Hematopoietic multipotent progenitor cell treated with erythropoietin and hydrocortisone succinate and interleukin-3 and kit ligand, for 8 days (in vitro differentiated cells): ENCODE measurements at regions not wholly inside any gene's neighbourhood (a gene's known extent, or its start where the extent isn't known, plus 50 kb on each side); places are given as distances from the start of the nearest gene placed in this dataset.

ENCODE experiments used
- DNase-seq: peaks from one replicate; pipeline ENCODE4 v3.0.0-alpha.2; 2015

DNA sequence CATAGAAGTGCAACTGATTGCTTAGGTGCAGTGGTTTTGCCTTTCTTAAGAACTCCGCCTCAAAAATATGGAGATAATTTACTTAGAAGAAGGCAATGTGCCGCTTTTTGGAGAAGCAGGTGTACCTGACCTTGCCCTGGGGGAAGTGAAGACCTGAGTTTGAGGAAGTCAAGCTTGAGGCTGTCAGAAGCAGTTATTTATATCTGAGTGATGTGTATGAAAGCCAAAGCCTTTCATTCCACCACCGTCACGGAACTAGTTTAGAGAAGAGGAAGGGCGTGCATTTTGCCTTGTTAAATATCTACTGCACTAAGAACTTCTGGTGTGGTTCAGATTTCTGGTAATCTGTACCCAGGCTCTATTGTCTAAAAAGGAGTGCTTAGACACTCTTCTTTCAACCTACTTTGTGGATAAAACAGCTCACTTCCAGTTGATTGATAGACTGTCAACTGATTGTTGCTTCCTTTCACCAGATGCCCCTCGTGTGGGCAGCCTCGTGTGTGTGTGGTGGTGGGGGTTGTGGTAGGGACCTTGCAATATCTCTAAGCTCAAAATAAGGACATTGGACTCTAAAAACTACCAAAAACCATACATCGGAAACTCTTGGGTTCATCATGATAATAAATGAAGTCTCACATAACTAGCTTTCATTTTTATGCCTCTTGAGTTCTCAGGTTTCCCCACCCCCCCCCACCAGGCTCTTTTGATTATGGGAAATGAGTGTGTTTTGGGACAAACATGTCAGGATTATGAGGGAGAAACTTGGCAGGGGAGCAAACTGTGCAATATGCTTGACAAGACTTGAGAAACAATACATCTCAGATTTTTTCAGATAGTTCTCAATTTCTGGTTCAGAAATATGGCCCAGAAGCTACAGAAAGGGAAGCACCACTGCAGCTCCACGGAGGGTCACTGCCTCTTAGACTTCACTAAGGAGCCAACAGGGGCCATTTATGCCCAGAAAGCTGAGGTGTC lies 78.6 kb downstream of the ARF6 start:
- peak; percentile 56 for DNase-seq

DNA sequence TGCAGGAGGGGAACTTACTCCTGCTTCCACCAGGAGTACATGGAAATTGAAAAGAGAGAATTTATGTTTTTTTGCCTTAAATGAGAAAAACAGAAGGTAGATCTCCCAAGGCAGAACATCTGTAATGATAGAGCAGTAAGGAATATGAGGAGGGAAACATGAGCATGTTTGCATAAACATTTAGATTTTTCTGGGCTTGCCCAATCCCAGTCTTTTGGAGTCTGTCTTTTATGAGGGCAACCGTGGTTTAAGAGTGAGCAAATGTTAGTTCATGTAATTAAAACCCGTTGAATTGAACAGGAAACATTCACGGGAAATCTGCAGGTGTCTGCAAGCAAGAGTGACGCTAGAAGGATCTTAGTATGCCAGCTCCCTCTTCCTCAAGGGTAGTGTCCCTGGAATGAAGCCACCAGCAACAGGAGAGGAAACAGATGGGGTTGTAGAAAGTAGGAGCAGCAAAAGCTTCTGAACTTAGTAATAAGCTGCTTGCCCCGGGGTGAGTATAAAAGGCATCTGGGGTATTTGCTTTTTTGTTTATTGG lies 79.3 kb downstream of the ARF6 start:
- DNase-seq = no peak

DNA sequence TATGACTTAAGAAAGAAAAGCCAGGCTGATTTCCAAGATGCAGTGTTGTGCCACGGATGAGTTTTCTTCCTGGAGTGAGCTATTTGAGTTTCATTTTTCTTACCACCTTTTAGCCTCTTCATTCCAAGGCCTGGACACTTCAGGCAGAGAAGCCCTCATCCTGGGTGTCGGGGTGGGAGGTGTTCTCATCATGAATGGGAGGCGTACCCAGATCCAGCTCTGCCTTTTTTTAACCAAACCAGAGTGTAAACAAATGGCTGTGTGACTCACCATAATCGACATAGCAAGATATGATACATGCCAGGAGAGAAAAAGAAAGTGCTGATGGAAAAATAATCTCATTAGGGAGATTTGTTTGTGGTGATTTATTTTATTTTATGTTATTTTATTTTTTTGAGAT lies 79.9 kb downstream of the ARF6 start:
- peak; percentile 44 for DNase-seq

DNA sequence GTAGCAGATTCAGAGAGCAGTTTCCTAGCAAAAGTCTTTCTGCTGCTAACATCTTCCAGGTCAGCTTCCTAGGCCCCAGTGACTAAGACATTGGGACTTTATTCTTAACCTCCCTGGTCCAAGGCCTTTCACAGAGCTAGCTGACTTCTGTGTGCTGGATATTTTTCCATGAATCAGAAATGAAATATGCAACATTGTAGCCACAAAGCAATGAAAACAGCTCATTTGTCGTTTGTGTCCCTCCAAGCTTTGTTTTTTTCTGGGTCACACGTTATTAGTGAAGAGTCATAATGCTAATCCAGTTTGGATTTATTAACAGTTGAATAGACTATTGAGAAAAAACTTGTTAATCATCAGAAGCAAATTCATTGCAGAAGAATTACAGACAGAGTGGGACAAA lies 82.4 kb downstream of the ARF6 start:
- no peak for DNase-seq

DNA sequence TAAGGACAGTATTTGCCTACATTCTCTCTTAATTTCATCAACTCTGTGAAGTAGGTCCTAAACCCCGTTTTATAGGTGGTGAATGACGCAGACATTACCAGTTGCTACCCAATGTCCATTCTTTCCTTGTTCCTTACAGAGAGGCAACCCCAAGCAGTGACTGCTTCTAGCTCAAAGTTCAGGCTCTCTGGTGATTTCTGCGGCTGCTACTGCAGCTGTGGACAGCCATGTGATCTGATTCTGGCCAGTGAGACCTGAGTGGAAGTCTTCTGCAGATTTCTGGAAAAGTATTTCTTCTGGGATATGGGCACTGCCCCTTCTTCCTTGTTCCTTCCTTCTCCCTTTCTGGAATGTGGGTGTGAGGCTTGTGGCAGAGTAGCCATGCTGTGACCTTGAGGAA lies 82.9 kb downstream of the ARF6 start:
- no peak for DNase-seq

DNA sequence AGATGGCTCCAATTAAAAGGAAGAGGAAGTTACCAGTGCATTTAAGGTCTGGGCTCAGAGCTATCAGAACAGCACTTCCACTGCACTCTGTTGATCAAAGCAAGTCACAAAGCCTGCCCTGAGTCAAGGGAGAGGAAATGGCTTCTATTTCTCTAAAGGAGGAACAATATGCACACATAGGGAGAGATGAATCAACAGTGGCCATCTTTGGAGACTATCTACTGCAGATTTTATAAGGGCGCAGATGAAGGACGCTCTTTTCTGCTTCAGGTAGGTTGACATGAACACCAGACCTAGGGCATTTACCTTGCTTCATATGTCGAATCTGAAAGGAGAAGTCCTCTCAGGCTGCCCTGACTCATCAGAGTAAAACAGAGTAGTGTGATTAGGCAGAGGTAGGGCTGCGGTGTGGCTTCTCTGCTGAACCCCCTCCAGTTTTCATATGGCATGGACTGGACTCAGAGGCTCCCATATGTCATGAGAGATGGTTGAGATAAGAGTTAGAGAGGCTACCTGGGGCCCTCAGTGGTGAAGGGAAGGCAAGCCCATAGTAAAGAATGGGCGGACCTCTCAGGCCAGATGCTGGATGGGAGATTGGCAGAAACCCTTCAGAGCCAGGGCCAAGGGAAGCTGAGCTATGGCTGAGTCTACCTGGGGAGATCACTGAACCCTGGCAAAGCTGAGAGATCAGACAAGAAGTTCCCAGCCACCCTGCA lies 84.4 kb downstream of the ARF6 start:
- DNase-seq = no peak

DNA sequence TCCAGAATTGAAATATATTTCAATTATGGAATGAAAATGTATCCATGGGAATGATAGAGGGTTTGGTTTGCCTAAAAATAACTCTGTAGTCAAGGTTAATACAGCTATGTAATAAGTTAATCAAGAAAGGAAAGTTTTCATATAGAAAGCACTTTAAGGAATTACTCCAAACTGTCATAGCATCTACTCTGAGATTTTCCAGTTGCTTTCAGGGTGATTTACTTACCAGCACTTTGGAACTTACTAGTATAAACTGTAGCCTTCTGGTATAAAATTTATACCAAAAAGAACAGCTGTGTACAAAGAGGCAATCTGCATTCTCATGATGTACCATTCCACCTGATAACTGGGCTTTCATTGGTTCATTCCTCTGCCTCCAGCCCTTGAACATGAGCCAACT lies 87.1 kb downstream of the ARF6 start:
- DNase-seq = no peak

DNA sequence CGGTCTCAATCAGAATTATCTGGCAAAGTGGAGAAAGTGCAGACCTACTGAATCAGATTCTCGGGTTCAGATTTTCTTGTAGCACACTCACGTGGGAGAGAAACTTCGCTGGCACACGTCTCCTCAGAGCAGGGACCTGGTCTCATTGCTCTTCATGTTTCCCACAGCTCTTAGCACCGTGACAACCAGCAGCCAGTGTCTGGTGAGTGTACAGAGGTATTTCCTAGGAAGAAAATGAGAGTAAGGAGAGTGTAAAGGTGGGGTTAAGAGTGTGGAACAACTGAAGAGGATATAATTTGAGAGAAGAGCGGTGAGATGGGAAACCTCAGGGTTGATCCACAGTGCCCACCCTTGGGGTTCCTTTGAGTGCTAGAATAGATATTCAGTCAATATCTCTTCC lies 89.2 kb downstream of the ARF6 start:
- no peak for DNase-seq

DNA sequence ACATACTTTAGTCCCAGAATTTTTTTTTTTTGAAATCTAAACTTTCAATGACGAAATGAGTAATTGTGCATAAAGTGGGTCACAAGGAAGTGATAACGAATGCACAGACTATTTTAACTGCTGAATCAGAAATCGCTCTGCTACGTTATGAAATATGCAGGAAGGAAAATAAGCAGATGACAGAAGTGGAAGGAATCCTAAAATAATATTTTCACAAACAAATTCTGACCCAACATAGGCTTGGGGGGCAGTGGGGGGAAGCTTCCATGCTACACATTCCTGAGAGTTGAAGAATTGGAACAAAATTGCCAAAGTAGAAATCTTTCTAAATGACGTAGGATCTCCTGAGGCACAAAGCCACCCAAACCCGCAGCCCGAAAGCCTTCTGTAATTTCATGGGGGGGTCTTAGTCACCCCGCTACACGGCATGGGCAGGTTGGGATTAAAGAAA lies 89.6 kb downstream of the ARF6 start:
- DNase-seq = no peak

DNA sequence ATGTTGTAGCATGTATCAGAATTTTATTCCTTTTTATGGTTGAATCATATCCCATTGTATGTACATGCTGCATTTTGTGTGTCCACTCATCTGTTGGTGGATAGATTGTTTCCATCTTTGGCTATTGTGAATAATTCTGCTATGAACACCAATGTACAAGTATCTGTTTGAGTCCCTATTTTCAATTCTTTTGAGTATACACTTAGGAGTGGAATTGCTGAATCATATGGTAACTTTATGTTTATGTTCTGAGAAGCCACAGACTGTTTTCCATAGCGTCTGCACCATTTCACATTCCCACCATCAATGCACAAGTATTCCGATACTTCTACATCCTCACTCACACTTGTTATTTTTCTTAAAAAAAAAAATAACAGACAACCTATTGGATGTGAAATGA lies 91.5 kb downstream of the ARF6 start:
- no peak for DNase-seq

DNA sequence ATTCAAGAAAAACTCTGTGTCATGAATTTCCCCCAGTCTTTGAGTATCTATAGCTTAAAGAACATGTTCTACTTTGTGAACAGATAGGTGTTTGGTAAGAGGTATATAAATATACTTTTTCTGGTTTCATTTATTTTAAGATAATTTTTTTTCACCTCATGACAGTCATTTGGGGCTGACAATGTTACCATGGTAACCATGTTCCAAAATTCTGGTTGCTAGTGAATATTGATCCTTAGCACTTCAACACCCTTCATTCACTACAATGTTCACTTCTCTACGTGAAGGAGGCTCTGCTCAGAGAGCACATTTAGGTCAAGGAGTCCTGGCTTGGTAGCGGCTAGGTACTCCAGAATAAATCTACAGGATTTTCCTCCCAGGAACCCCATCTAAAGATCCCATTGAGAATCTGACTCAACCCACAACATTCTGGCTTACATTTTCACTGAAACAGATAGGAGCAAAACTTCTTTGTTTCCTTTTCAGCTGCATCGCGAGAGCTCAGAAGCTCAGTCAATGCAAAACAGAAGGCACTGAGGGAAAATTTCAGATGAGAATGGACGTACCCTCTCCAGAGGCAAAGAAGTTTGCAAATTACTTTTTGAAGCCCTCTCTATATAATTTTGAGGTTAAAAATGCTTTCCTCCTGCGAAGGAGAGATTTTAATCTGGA lies 93.6 kb downstream of the ARF6 start:
- DNase-seq = no peak

DNA sequence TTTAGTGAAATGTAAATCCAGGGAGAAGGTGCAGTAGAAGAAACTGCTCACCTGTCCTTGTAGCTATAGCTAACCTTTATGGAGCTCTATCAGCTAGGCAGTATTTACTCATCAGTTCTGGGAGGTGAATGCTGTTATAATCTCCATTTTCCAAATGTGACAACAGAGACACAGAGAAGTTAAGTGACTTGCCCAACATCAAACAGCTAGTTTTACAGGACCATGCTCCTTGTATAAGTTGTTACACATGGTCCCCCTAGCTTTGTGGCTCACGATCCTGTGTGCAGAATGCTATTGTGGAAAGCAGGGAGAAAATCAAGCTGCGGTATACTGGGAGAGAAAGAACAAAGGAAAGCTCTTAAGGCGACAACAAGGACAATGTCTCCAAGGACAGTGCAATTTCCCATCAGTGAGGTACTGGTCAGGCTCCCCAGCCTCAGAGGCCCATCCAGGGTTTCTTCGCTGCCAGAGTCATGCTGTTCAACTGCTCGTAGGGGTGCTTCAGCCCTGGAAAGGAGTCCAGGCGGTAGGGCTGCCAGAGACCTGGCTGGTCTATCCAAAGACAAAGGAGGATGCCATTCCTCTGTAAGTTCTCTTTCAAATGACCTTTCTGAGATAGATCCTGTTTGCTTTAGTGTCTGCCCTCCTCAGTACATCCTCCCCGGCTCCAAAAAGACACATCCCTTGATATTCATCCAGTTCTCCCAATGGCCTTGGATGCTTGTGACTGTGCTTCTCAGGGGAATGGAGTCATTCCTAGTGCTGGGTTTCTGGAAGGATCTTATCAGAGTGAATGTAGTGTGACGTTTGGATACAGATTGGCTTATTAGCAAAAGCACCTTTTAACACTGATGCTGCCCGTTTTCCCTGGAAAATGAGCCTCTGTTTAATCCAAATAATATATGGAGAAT lies 95.5 kb downstream of the ARF6 start:
- DNase-seq = no peak

DNA sequence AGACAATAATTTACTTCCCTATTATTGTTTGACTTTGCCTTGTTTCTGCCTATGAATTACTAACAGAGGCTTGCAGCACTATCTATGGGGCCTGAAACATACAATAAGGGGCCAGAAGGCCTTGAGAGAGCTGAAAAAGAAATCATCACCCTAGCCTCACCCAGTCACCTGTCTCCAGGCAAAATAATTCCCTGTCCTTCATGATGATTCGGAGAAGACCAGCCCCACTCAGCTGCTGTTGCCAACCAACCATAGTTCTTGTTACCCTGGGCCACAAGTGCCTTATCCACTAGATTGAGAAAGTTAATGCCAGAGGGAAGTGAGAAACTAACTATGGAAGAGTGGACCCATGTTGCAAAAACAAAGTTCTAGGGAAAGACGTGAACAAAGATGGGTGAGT lies 97.1 kb downstream of the ARF6 start:
- DNase-seq = no peak

DNA sequence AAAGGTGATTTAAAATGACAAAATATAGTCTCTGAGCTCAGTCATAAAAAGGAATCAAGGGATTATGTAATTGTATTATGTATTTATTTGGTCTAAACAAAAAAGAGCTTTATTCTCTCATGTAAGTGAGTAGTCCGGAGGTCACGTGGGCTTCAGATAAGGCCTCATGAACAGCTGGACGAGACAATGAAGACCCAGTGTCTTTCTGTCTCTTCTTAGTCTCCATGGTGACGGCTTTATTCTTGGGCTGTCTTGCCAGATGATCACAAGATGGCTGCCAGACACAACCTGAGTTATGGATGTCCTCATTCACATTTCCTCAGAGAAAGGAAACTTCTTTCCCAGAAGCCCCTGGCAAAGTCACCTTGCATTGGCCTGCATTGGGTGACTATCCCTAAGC lies 98.6 kb downstream of the ARF6 start:
- no peak for DNase-seq

DNA sequence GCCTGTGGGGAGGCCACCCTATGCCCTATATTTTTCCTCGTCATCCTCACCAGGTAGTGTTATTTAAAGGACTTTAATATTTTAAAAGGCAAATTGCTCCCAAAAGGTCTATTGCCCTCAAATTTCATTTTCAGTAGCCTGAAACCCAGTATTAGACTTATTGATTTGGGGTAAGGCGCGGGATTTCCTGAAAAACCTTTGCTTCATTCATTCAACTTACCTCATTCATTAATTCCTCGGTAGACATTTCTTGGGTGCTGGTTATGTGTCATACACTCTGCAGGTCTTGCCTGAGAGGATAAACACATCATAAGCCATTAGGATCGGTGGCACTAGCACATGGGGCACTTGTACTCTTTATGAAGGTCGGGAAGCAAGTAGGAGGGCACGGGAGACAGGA lies 99.2 kb downstream of the ARF6 start:
- DNase-seq = no peak

DNA sequence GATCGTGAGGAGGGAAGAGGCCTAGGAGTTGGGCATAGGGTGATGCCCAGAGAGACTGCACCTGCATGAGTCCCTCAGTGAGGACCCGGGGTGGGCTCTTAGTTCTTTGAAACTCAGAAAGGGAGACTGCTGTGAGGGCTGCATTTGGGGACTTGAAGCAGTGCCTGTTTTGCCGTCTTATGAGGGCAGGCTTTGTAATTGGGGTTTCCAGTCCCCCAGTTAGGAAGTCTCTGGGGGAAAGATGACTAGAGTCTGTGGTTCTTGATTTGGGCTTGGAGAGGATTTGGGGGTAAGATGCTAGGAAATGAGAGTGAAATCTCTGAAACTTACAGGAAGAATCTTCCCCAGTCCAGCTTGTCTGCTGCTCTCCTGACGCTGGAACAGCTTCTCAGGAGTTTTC lies 99.6 kb downstream of the ARF6 start:
- DNase-seq = no peak

DNA sequence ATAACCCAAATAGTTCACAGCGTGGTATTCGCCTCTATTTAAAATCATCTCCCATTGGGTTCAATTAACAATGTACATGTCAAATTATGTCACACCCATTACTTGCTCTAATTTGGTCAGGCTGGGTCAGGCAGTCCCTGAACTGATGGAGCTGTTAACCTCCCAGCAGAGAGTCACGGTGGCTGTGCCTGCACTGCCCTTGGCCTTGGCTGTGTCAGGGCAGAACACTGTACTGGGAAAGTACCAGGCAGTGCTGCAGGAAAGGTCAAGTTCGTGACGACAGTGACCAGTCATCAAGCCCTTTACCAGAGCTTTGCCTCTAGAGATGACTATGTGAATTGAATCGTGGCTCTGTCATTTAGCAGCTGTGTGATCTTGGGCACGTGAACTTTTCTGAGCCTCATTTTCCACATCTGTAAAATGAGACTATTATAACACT lies 100.0 kb downstream of the ARF6 start:
- DNase-seq = no peak

DNA sequence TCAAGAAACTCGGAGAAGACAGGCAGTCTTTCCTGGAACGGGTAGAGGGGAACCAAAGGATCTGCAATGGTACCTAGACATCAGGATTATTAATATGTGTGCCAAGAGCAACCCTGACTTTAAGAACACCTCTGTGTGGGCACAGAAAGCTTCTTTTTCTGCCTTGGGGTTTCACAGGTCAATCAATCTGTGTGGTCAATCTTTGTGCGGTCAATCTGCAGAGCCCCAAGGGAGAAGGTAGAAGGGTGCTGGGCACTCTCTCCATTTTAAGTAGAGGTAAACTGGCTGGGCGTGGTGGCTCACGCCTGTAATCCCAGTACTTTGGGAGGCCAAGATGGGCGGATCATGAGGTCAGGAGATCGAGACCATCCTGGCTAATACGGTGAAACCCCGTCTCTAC lies 100.7 kb downstream of the ARF6 start:
- no peak for DNase-seq

DNA sequence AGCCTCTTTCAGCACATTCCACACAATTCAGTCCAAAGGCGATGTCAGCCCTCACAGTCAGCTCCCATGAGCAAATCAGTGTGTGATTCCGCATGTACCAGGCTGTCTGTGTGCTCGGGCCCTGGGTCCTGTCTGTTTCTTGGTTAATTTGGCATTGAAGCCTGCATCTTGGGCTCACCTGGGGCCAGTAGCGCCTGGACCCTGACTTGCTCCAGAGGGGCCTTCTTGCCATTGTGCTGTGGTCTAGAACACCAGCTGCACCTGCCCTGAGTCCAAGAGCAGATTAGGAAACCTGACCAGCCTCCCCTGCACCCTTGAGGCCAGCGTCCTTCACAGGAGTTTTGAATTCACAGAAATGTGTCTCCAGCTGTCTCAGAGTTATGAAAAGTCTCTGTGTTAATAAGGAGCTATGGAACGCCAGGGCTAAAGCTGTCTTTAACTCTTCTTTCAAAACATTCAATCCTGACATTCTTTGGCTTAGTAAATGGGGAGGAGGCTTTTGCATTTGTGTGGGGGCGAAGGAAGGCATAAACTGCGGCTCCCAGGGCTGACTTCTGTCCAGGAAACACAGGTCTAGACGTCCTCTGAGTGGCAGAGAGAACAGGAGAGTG lies 102.2 kb downstream of the ARF6 start:
- DNase-seq = no peak

DNA sequence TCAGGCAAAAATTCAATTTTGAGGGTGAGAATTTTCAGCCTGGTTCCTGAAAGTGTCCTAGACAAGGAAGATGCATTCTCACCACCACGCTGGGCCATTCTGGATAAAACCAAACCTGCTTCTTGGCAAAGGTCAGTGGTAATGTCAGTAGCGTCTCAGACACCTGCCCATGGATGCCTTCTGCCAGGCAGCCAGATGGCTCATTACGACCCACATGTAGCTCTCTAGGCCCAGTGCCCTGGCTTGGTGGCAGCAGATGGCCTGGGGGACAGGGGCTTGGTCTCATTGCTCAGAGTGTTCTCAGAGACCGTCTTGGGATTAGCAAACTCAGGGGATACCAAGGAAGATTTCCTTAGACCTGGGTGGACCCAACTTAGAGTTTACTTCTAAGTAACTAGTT lies 105.1 kb downstream of the ARF6 start:
- no peak for DNase-seq

DNA sequence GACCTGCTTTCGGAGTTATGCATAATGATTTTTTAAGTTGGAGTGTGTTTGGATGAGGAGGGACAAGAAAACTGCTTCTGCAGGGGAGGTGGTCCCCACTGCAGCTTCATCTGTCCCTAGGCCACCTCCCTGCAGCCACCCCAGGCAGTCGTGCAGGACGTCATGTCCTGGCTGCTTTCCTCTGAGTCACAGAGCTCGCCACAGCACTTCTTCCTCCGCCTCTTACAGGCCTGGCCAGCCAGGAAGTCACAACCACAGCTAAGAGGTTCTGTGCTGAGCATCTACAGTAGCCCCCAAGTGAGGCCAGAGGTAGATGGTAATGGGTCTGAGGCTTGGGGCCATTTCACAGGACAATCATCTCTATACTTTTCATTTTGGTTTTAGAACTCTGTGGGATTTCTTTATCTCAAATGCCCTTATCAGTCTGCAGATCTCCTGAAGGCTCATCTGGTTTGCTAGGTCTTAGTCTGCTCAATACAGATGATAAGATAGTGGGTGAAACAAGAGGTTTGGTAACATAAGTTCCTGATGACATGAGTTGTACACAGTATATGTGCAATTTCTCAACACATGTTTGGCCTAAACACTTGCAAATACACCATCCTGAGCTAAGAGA lies 106.4 kb downstream of the ARF6 start:
- peak; percentile 70 for DNase-seq
